Activated CD4-positive, alpha-beta T cell treated with anti-CD3 and anti-CD28 coated beads, Interleukin-2, amount 50 U/mL, for 4 hours (primary cell): ENCODE measurements at regions not wholly inside any gene's neighbourhood (a gene's known extent, or its start where the extent isn't known, plus 50 kb on each side); places are given as distances from the start of the nearest gene placed in this dataset.
"Not testable (repeated sequence)": the region's sequence is repeated elsewhere in the genome, so short reads cannot be mapped to it uniquely, and the experiment has no call there.

ENCODE experiments used
- DNase-seq, 2 experiments: peaks; one replicate each; pipeline ENCODE4 v3.0.0-alpha.2; 2020

GRCh38 chr12:22115711-22116110 lies 69.7 kb downstream of the CMAS start:
- no peak for DNase-seq

GRCh38 chr12:22116376-22116775 lies 70.4 kb downstream of the CMAS start:
- no peak for DNase-seq

DNA sequence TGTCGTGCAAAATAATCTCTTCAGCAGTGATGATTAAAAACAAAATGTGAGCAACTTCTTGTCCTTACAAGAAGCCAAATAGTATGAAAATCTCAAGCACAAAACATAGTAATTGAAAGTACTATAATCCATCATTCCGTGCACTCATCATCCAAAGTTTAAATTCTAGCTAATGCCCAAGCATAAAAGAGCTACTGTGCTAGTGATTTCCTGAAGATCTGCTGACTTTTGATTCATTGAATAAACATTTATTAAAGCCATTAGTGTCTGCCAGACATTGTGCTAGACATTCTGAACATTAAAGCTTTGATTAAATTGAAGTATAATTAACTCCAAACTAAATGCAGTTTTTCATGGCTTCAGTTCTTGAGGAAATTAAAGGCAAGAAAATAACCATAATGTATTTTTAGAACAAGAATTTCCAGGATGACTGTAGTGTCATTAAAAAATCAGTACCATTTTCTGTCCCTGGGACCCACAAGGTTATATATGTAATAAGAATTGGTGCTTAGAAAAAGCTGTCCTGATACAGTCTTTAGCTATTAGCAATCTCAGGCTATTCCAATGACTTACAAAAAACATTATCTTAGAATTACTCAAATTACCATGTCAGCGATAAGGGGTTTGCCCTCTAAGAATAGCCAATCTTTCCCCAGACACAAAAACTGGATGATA lies 71.7 kb downstream of the CMAS start:
- no peak for DNase-seq

DNA sequence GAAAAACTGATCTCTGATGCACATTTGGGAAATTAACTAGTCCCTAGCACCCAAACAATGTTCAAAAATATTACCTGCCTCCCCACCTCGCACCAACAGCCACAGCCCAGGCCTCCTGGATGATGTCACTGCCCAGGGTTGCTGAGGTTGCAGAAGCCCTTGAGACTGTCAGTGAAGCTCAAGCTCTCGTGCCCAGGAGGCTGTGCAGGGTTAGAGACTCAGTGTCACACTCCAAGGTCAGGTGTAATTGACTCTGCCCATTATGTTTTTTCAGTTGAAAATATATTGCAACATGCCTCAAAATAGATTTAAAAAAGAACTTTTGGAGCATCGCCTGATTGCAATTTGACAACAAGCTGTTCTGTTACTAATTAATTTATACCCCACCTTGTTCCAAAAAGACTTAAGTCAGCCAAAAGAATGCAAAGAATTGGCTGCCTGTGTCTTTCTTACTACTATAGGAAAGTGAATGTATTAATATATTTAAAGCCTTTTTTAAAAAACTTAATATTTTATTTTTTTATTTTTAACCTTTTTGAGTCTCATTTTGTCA lies 72.3 kb downstream of the CMAS start:
- DNase-seq: no peak

DNA sequence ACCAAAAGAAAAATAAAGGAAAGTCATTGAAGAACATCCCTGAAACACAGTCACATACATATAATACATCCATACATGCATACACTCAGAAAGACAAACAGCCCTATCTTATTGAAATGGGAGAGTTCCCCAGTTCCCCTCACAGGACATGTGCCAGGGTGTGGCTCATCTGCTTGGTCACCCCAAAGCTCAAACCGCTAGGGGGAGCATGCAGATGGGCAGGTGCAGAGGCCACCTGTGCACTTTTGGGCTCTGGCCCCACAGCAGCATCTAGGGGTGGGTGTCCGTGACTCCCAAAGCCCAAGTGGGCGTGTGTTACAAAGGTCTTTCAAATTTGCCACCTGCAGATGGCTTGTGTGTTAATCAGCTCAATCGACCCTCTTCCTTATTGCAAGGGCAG lies 75.2 kb downstream of the CMAS start:
- DNase-seq: peak in 1 of 2 experiments; percentile 17

DNA sequence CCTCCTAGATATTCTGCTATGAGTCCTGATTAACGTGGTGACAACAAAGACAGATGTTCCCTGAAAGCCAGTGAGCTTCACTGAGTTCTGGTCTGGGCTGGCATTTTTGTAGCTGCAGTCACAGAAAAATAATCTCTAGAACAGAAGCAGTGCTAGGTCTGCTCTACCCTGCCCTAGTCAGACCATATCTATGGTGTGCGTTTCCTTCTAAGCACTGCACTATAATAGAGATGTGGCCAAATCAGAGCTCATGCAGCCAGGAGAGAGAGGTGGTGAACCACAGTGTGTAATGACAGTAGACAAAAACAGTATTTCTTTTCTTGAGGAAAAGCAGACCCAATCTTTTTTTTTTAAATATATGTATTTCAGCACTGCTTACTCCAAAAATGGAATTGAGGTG lies 76.3 kb downstream of the CMAS start:
- DNase-seq: no peak

GRCh38 chr12:22124987-22125386 lies 79.0 kb downstream of the CMAS start:
- DNase-seq: no peak

DNA sequence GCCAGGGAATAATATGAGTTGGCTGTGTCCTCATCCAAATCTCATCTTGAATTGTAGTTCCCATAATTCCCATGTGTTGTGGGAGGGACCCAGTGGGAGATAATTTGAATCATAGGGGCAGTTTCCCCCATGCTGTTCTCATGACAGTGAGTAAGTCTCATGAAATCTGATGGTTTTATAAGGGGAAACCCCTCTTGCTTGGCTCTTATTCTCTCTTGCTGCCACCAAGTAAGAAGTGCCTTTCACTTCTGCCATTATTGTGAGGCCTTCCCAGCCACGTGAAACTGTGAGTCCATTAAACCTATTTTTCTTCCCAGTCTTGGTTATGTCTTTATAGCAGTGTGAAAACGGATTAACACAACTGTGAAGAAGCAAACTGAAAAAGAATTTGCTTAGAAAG lies 80.1 kb downstream of the CMAS start:
- not testable (repeated sequence) for DNase-seq

DNA sequence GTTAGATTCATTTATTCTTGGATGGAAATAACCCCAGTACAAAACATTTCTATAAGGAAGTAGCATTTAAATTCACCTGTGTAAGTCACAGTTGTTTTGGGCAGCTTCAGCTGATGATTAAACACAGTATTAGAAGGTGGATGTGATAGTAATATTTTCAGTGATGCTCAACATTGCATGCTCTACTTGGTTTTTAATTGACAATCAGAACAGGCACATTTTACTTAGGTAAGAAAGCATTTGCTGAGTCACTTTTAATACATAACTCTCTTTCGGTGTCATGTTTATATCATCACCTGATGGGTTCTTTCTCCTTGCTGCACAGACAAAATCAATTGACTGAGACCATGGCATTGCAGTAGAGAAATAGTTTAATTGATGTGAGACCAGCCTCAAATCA lies 80.7 kb downstream of the CMAS start:
- no peak for DNase-seq

DNA sequence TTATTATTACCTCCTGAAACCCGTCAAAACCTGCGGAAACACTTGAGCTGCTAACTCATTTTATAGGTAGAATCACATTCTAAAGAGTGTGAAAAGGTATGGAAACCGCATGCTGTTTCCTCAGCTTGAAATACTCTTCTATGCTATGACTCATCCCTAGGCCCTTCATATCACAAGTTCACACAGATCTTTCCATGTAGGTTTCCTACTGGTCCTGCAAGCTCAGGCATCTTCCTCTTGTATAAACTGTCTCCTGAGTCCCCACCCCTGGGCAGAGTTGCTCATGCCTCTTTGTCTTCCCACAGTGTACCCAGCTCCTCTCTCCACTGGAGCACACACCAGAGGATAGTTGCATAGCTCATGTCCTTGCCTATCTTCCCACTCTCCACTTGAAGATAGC lies 84.7 kb downstream of the CMAS start:
- no peak for DNase-seq

GRCh38 chr12:22136604-22137117 lies 90.6 kb downstream of the CMAS start:
- DNase-seq: not testable (repeated sequence)
